Keratinocyte (primary cell): ENCODE measurements at regions not wholly inside any gene's neighbourhood (a gene's known extent, or its start where the extent isn't known, plus 50 kb on each side); places are given as distances from the start of the nearest gene placed in this dataset.

Experiments used
- DNase-seq: peaks from one replicate; pipeline ENCODE4 v3.0.0-alpha.2; 2011; ENCODE audit warnings: low read depth, missing footprints, low spot score
- FAIRE-seq: peaks from 2 replicates; lab custom pipeline; 2011; peaks lifted over from hg19 to GRCh38; lab: Jason Lieb, UNC
- H2AFZ ChIP-seq: 2 replicates; pipeline ENCODE4 v1.6.0; 2012; ENCODE audit warnings: low read length, control low read depth, inconsistent platforms; ENCODE audit not compliant: control insufficient read depth
- H3K27ac ChIP-seq: 2 replicates; pipeline ENCODE4 v1.5.1; 2011; ENCODE audit warnings: low read length; ENCODE audit not compliant: control insufficient read depth, insufficient read depth
- H3K27me3 ChIP-seq: 3 replicates; pipeline ENCODE4 v1.6.0; 2011; ENCODE audit warnings: low read length; ENCODE audit not compliant: control insufficient read depth, insufficient read depth; ENCODE audit errors: extremely low read depth
- H3K36me3 ChIP-seq, 2 experiments: 2 replicates in 1 of 2; 3 replicates in 1 of 2; pipeline ENCODE4 v1.5.1; 2011; ENCODE audit warnings: low read length in 2 of 2, mild to moderate bottlenecking in 1 of 2; ENCODE audit not compliant: control insufficient read depth in 2 of 2, insufficient read depth in 2 of 2; ENCODE audit errors: extremely low read depth in 1 of 2
- H3K4me1 ChIP-seq: 3 replicates; pipeline ENCODE4 v1.5.1; 2011; ENCODE audit warnings: low read length; ENCODE audit not compliant: control insufficient read depth, insufficient read depth; ENCODE audit errors: extremely low read depth
- H3K4me2 ChIP-seq: 3 replicates; pipeline ENCODE4 v1.6.0; 2011; ENCODE audit warnings: low read depth, low read length; ENCODE audit not compliant: control insufficient read depth, insufficient read depth; ENCODE audit errors: extremely low read depth
- H3K4me3 ChIP-seq, 3 experiments: fragments of 200-600 bp in 1 of 3; sonication (generic) in 1 of 3; 2 replicates in 2 of 3; 3 replicates in 1 of 3; pipeline ENCODE4 v1.5.1; 2011 to 2016; ENCODE audit warnings: low read length in 3 of 3, mild to moderate bottlenecking in 3 of 3, control low read depth in 2 of 3, inconsistent platforms in 1 of 3, low read depth in 1 of 3, mixed read lengths in 1 of 3, mixed run types in 1 of 3, moderate library complexity in 1 of 3; ENCODE audit not compliant: control insufficient read depth in 2 of 3, insufficient read depth in 2 of 3; ENCODE audit errors: extremely low read depth in 1 of 3
- H3K79me2 ChIP-seq: 2 replicates; pipeline ENCODE4 v1.6.0; 2012; ENCODE audit warnings: low read length; ENCODE audit not compliant: control insufficient read depth, insufficient read depth
- H3K9ac ChIP-seq: 3 replicates; pipeline ENCODE4 v1.6.0; 2011; ENCODE audit warnings: low read length; ENCODE audit not compliant: control insufficient read depth, insufficient read depth; ENCODE audit errors: extremely low read depth
- H3K9me1 ChIP-seq: 3 replicates; pipeline ENCODE4 v1.6.0; 2011; ENCODE audit warnings: low read length; ENCODE audit not compliant: control insufficient read depth, insufficient read depth; ENCODE audit errors: extremely low read depth
- H3K9me3 ChIP-seq: 2 replicates; pipeline ENCODE4 v1.5.1; 2012; ENCODE audit warnings: low read depth, low read length; ENCODE audit not compliant: control insufficient read depth
- H4K20me1 ChIP-seq: 3 replicates; pipeline ENCODE4 v1.6.0; 2011; ENCODE audit warnings: low read length; ENCODE audit not compliant: control insufficient read depth, insufficient read depth; ENCODE audit errors: extremely low read depth
- CTCF ChIP-seq, 3 experiments: IDR thresholded peaks in 1 of 3; conservative IDR thresholded peaks in 1 of 3; optimal IDR thresholded peaks in 1 of 3; 2 replicates in 2 of 3; 3 replicates in 1 of 3; pipeline versions ENCODE3 to v1.5.1; 2011; ENCODE audit warnings: low read length in 3 of 3, mild to moderate bottlenecking in 3 of 3, moderate library complexity in 2 of 3, control low read depth in 1 of 3, inconsistent platforms in 1 of 3; ENCODE audit not compliant: insufficient read depth in 2 of 3; ENCODE audit errors: extremely low read depth in 1 of 3
- EZH2 ChIP-seq: IDR thresholded peaks from one replicate; pipeline ENCODE4 v1.6.1; 2012; ENCODE audit warnings: inconsistent platforms, mild to moderate bottlenecking, low read length, moderate library complexity
- dilution Hi-C: fragments of 300-500 bp; cut with MboI; formaldehyde crosslinking; loops from one replicate; pipeline ENCODE4 v1.7.0; 2020; ENCODE audit warnings: low sequenced_read_pairs; ENCODE audit not compliant: extremely low pct_ligation_motif_present

- TF ChIP-seq CTCF (optimal IDR thresholded peaks at IDR 0.05 in 1 of 3, IDR thresholded peaks at IDR 0.05 in 1 of 3, conservative IDR thresholded peaks at IDR 0.05 in 1 of 3; ENCODE audit: extremely low read depth in 1 of 3, insufficient read depth in 2 of 3, low read length in 3 of 3): no peak
- no peak for TF ChIP-seq EZH2
- no peaks in the 10 kb centered on the region for H3K9me1 ChIP-seq
- H3K9ac ChIP-seq: no peak overlapping the region
- H4K20me1 ChIP-seq: no peaks in the 10 kb centered on the region
- H3K4me1 ChIP-seq: peaks cover 9% of the 10 kb centered on the region
- no peaks in the 10 kb centered on the region for H3K9me3 ChIP-seq
- DNase-seq (no peak), FAIRE-seq (no peak)
- H3K36me3 ChIP-seq: no peaks in the 10 kb centered on the region
- H2AFZ ChIP-seq: no peak overlapping the region
- no peak overlapping the region for H3K4me2 ChIP-seq
- no peak overlapping the region for H3K27ac ChIP-seq
- no peak overlapping the region for H3K4me3 ChIP-seq
- no peaks in the 10 kb centered on the region for H3K79me2 ChIP-seq
- peaks cover 22% of the 10 kb centered on the region for H3K27me3 ChIP-seq
- dilution Hi-C loops: no loop called here
Observed at GRCh38 chr9:71442937-71443336, 321.5 kb upstream of the TRPM3 start.

DNA sequence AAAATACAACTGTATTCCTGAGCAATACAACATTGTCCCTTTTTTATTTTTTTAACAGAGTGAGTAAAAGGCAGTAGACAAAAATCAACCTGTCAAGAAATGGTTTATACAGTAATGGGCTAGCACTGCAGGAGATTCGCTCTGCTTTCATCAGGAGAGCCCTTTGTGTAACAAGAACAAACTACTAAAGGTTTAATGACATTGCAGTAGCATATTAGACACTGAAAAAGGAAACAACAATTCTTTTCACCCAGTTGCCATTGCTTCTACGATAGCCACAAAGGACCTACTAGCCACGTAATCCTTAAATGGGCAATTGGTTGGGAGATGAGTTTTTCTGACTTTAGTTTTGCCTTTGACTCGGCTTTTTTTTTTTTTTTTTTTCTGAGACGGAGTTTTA lies 319.8 kb upstream of the TRPM3 start:
- no peaks in the 10 kb centered on the region for H3K9me3 ChIP-seq
- DNase-seq (no peak), FAIRE-seq (no peak)
- TF ChIP-seq EZH2 (no peak), CTCF (optimal IDR thresholded peaks at IDR 0.05 in 1 of 3, IDR thresholded peaks at IDR 0.05 in 1 of 3, conservative IDR thresholded peaks at IDR 0.05 in 1 of 3; ENCODE audit: extremely low read depth in 1 of 3, insufficient read depth in 2 of 3, low read length in 3 of 3) (no peak)
- dilution Hi-C loops: no loop called here
- no peak overlapping the region for H3K9ac ChIP-seq
- no peak overlapping the region for H2AFZ ChIP-seq
- no peaks in the 10 kb centered on the region for H3K9me1 ChIP-seq
- no peaks in the 10 kb centered on the region for H3K4me1 ChIP-seq
- no peak overlapping the region for H3K4me2 ChIP-seq
- no peak overlapping the region for H3K4me3 ChIP-seq
- no peaks in the 10 kb centered on the region for H3K79me2 ChIP-seq
- peaks cover 6% of the 10 kb centered on the region for H3K27me3 ChIP-seq
- H3K36me3 ChIP-seq: no peaks in the 10 kb centered on the region
- H3K27ac ChIP-seq: no peak overlapping the region
- H4K20me1 ChIP-seq: no peaks in the 10 kb centered on the region
